Fibroblast of villous mesenchyme (primary cell): ENCODE measurements at regions not wholly inside any gene's neighbourhood (a gene's known extent, or its start where the extent isn't known, plus 50 kb on each side); places are given as distances from the start of the nearest gene placed in this dataset.

Experiments used
- DNase-seq: peaks from one replicate; pipeline ENCODE4 v3.0.0-alpha.2; 2010; ENCODE audit warnings: low read depth
- H3K4me3 ChIP-seq: 2 replicates; pipeline ENCODE4 v1.5.1; 2011; ENCODE audit warnings: low read depth, mild to moderate bottlenecking, low read length
- CTCF ChIP-seq: IDR thresholded peaks from 2 replicates; pipeline ENCODE4 v1.5.1; 2012; ENCODE audit warnings: low read depth, mild to moderate bottlenecking, low read length; ENCODE audit not compliant: insufficient read depth

GRCh38 chr6:21321076-21321475, 272.5 kb upstream of the SOX4 start:
- H3K4me3 ChIP-seq, result no peak overlapping the region
- no peak for TF ChIP-seq CTCF
- DNase-seq, result no peak

- no peak overlapping the region for H3K4me3 ChIP-seq
- no peak for DNase-seq
- no peak for TF ChIP-seq CTCF
Observed at GRCh38 chr6:21321531-21321930, 272.0 kb upstream of the SOX4 start.

- TF ChIP-seq CTCF, result no peak
- DNase-seq, result no peak
- no peak overlapping the region for H3K4me3 ChIP-seq
Observed at GRCh38 chr6:21323577-21323976, 270.0 kb upstream of the SOX4 start.

- no peak for TF ChIP-seq CTCF
- H3K4me3 ChIP-seq, result no peak overlapping the region
- no peak for DNase-seq
Observed at GRCh38 chr6:21325201-21325856, 268.2 kb upstream of the SOX4 start.

GRCh38 chr6:21327326-21328112, 266.0 kb upstream of the SOX4 start:
- no peak for TF ChIP-seq CTCF
- DNase-seq, result no peak
- no peak overlapping the region for H3K4me3 ChIP-seq

- DNase-seq, result no peak
- H3K4me3 ChIP-seq, result no peak overlapping the region
- TF ChIP-seq CTCF, result no peak
Observed at GRCh38 chr6:21331235-21331634, 262.3 kb upstream of the SOX4 start.
